HCT116 (cell line): ENCODE measurements at regions not wholly inside any gene's neighbourhood (a gene's known extent, or its start where the extent isn't known, plus 50 kb on each side); places are given as distances from the start of the nearest gene placed in this dataset.

Experiments
- ATAC-seq: fragments of 200-7000 bp; cut with Tn5 transposase; 2 replicates; pipeline ENCODE4 v1.9.1; 2020; ENCODE audit warnings: mild to moderate bottlenecking, moderate library complexity
- BruUV-seq: library from RNA; stranded (reverse); fragments of 400-500 nt; replicated peaks from 2 replicates; lab custom pipeline; 2021; lab: Mats Ljungman, UMichigan
- CTCF ChIA-PET: fragments of 300-600 bp; sonication (Branson Sonifier 250); formaldehyde crosslinking; loops from one replicate; lab custom pipeline; 2021; ENCODE audit warnings: antibody characterized with exemption; lab: Charles Lee
- POLR2A ChIA-PET: fragments of 300-600, 350-600 bp; sonication (Branson Sonifier 250); formaldehyde crosslinking; loops from one replicate; lab custom pipeline; 2021; ENCODE audit warnings: antibody characterized with exemption; lab: Charles Lee
- RAD21 ChIA-PET, 2 experiments: fragments of 300-600 bp; sonication (Branson Sonifier 250); formaldehyde crosslinking; loops; one replicate each; lab custom pipeline; 2023; ENCODE audit warnings: low total read pairs in 2 of 2; ENCODE audit not compliant: uncharacterized antibody in 2 of 2, unreplicated experiment in 2 of 2, low non-redundant PET in 1 of 2; lab: Charles Lee
- DNase-seq: peaks from one replicate; pipeline ENCODE4 v3.0.0-alpha.2; 2010; ENCODE audit warnings: low read depth, low spot score
- H2AFZ ChIP-seq: fragments of 200-600 bp; shearing (Covaris generic), sonication (generic); 2 replicates; pipeline ENCODE4 v1.6.1; 2017; ENCODE audit warnings: low read depth, mixed run types, mixed read lengths, antibody characterized with exemption, low read length; ENCODE audit not compliant: poor library complexity, severe bottlenecking
- H3K27ac ChIP-seq: 2 replicates; pipeline ENCODE4 v1.5.1; 2012; ENCODE audit warnings: low read depth, low read length
- H3K27me3 ChIP-seq: fragments of 200-600 bp; sonication (generic); 2 replicates; pipeline ENCODE4 v1.6.1; 2016; ENCODE audit warnings: mixed run types, low read length, mixed read lengths; ENCODE audit not compliant: insufficient read depth
- H3K36me3 ChIP-seq, 2 experiments: fragments of 200-500 bp in 1 of 2; fragments of 200-600 bp in 1 of 2; sonication (Bioruptor generic) in 1 of 2; sonication (generic) in 1 of 2; 2 replicates each; pipeline versions ENCODE4 v1.5.1 to v1.6.1; 2014 to 2016; ENCODE audit warnings: low read length in 2 of 2, inconsistent platforms in 1 of 2, mixed read lengths in 1 of 2, mixed run types in 1 of 2; ENCODE audit not compliant: insufficient read depth in 2 of 2, control insufficient read depth in 1 of 2
- H3K4me1 ChIP-seq, 2 experiments: fragments of 200-600 bp in 1 of 2; sonication (generic) in 1 of 2; 2 replicates each; pipeline versions ENCODE4 v1.5.1 to v1.6.1; 2012 to 2017; ENCODE audit warnings: low read length in 2 of 2, inconsistent platforms in 1 of 2, mild to moderate bottlenecking in 1 of 2, mixed read lengths in 1 of 2, mixed run types in 1 of 2, moderate library complexity in 1 of 2; ENCODE audit not compliant: insufficient read depth in 2 of 2, control insufficient read depth in 1 of 2
- H3K4me2 ChIP-seq: fragments of 200-600 bp; sonication (generic); 2 replicates; pipeline ENCODE4 v1.6.1; 2017; ENCODE audit warnings: mixed run types, low read length, mixed read lengths
- H3K4me3 ChIP-seq, 2 experiments: fragments of 200-600 bp in 1 of 2; sonication (generic) in 1 of 2; replicated peaks in 1 of 2; 2 replicates each; pipeline ENCODE4 v1.5.1; 2011 to 2016; ENCODE audit warnings: low read length in 2 of 2, control low read depth in 1 of 2, low read depth in 1 of 2, mild to moderate bottlenecking in 1 of 2, mixed read lengths in 1 of 2, mixed run types in 1 of 2
- H3K79me2 ChIP-seq: fragments of 200-600 bp; sonication (generic); 2 replicates; pipeline ENCODE4 v1.6.1; 2017; ENCODE audit warnings: mild to moderate bottlenecking, mixed run types, low read length, moderate library complexity, mixed read lengths; ENCODE audit not compliant: insufficient read depth
- H3K9ac ChIP-seq: fragments of 200-600 bp; sonication (generic); 2 replicates; pipeline ENCODE4 v1.6.1; 2016; ENCODE audit warnings: low read length, mixed read lengths
- H3K9me2 ChIP-seq: fragments of 200-600 bp; sonication (generic), shearing (Covaris generic); 2 replicates; pipeline ENCODE4 v1.6.1; 2017; ENCODE audit warnings: mixed run types, mild to moderate bottlenecking, moderate library complexity; ENCODE audit not compliant: insufficient read depth
- H3K9me3 ChIP-seq, 2 experiments: fragments of 200-500 bp in 1 of 2; fragments of 200-600 bp in 1 of 2; sonication (Bioruptor generic) in 1 of 2; sonication (generic) in 1 of 2; 2 replicates each; pipeline ENCODE4 v1.6.1; 2014 to 2017; ENCODE audit warnings: low read length in 2 of 2, mixed read lengths in 2 of 2, inconsistent platforms in 1 of 2, low read depth in 1 of 2, mild to moderate bottlenecking in 1 of 2, mixed run types in 1 of 2, moderate library complexity in 1 of 2; ENCODE audit not compliant: control insufficient read depth in 1 of 2, insufficient read depth in 1 of 2
- H4K20me1 ChIP-seq: fragments of 200-600 bp; sonication (generic), shearing (Covaris generic); 2 replicates; pipeline ENCODE4 v1.6.1; 2017; ENCODE audit warnings: mixed run types, mild to moderate bottlenecking, moderate library complexity; ENCODE audit not compliant: insufficient read depth
- CBX3 ChIP-seq: IDR thresholded peaks from 2 replicates; pipeline ENCODE4 v1.6.1; 2012; ENCODE audit warnings: low read depth
- CEBPB ChIP-seq: IDR thresholded peaks from 2 replicates; pipeline ENCODE4 v1.6.1; 2012; ENCODE audit warnings: low read depth
- EZH2 ChIP-seq: fragments of 200-600 bp; sonication (generic); IDR thresholded peaks from 2 replicates; pipeline ENCODE4 v1.6.1; 2017; ENCODE audit warnings: antibody characterized with exemption, mixed run types
- EZH2phosphoT487 ChIP-seq: fragments of 200-600 bp; IDR thresholded peaks from 2 replicates; pipeline ENCODE4 v1.6.1; 2018; ENCODE audit warnings: antibody characterized with exemption, borderline replicate concordance
- JUND ChIP-seq: IDR thresholded peaks from 2 replicates; pipeline ENCODE4 v1.6.1; 2012
- POLR2A ChIP-seq: IDR thresholded peaks from 2 replicates; pipeline ENCODE4 v1.7.0; 2011; ENCODE audit warnings: borderline replicate concordance; ENCODE audit not compliant: insufficient read depth, insufficient read length; ENCODE audit errors: extremely low read depth
- POLR2AphosphoS5 ChIP-seq: IDR thresholded peaks from 2 replicates; pipeline ENCODE4 v1.6.1; 2011; ENCODE audit warnings: mild to moderate bottlenecking, low read depth, low read length, moderate library complexity
- RAD21 ChIP-seq: IDR thresholded peaks from 2 replicates; pipeline ENCODE4 v1.6.1; 2012; ENCODE audit warnings: low read depth, mild to moderate bottlenecking
- SIN3A ChIP-seq: IDR thresholded peaks from 2 replicates; pipeline ENCODE4 v1.6.1; 2012; ENCODE audit warnings: low read depth
- SP1 ChIP-seq: IDR thresholded peaks from 2 replicates; pipeline ENCODE4 v1.6.1; 2012; ENCODE audit warnings: low read depth
- SRF ChIP-seq: IDR thresholded peaks from 2 replicates; pipeline ENCODE4 v1.6.1; 2012; ENCODE audit warnings: low read depth
- TCF7L2 ChIP-seq: IDR thresholded peaks from 2 replicates; pipeline ENCODE4 v1.7.0; 2011; ENCODE audit warnings: borderline replicate concordance, inconsistent platforms; ENCODE audit not compliant: insufficient read depth, insufficient read length; ENCODE audit errors: extremely low read depth
- YY1 ChIP-seq: IDR thresholded peaks from 2 replicates; pipeline ENCODE4 v1.6.1; 2011; ENCODE audit warnings: low read length, low read depth, moderate library complexity, mild to moderate bottlenecking; ENCODE audit not compliant: insufficient replicate concordance; ENCODE audit errors: extremely low read depth
- ZFX ChIP-seq: fragments of 450-650 bp; IDR thresholded peaks from 2 replicates; pipeline ENCODE4 v1.6.1; 2017
- ZNF274 ChIP-seq: fragments of 200-500 bp; sonication (Bioruptor generic); IDR thresholded peaks from 2 replicates; pipeline ENCODE4 v1.6.1; 2014; ENCODE audit warnings: mild to moderate bottlenecking, low read depth, low read length, inconsistent platforms
- intact Hi-C: fragments of 100-400 bp; cut with micrococcal nuclease; formaldehyde crosslinking; loops from 2 replicates; pipeline ENCODE4 v1.10.0; 2022
- TF ChIP-seq, protein P1 (sequence below): IDR thresholded peaks from 2 replicates; pipeline ENCODE4 v1.6.1; 2012; ENCODE audit warnings: low read depth
- TF ChIP-seq, protein P2 (sequence below): IDR thresholded peaks from 2 replicates; pipeline ENCODE4 v1.6.1; 2012

DNA sequence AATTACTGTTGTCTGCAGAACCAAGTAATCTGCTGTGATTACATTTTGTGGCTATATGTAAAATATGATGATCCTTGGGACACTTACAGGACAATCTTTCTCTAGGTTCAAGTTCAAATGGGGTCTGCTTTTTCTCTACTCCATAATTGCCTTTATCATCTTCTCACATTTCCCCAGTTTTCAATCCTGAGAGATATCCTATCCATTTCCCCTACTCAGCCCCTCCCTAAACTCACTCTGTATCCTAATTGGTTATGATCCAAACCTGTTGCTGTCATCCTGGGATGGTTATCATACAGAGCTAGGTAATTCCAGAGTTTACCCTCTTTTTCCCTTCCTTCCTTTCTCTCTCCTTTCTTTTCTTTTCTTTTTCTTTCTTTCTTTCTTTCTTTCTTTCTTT is 100.5 kb upstream of the ELAC2 start:
- RAD21 ChIA-PET = no interaction called here
- Histone ChIP-seq H3K9me3 (no peaks in the 10 kb centered on the region), H3K36me3 (no peaks in the 10 kb centered on the region), H2AFZ (no peak overlapping the region), H3K4me3 (no peak overlapping the region), H3K9me2 (no peaks in the 10 kb centered on the region), H3K27ac (no peak overlapping the region), H3K79me2 (no peaks in the 10 kb centered on the region), H4K20me1 (no peaks in the 10 kb centered on the region), H3K9ac (no peak overlapping the region), H3K27me3 (peaks cover 12% of the 10 kb centered on the region), H3K4me2 (no peak overlapping the region), H3K4me1 (no peaks in the 10 kb centered on the region)
- no TSS peak for BruUV-seq
- DNase-seq (no peak), ATAC-seq (no peak)
- intact Hi-C loops = no loop called here
- CTCF ChIA-PET = no interaction called here
- POLR2A ChIA-PET = no interaction called here
- TF ChIP-seq EZH2 = no peak
- no peak for TF ChIP-seq JUND

- RAD21 ChIA-PET = no interaction called here
- BruUV-seq = no TSS peak
Observed at GRCh38 chr17:13117616-13118015, 99.8 kb upstream of the ELAC2 start.

More at GRCh38 chr17:13117616-13118015, 99.8 kb upstream of the ELAC2 start:
- H3K36me3 ChIP-seq = no peaks in the 10 kb centered on the region
- no peak overlapping the region for H2AFZ ChIP-seq
- ChIA-PET CTCF (no interaction called here), POLR2A (no interaction called here)
- no peak overlapping the region for H3K4me3 ChIP-seq
- no peaks in the 10 kb centered on the region for H3K4me1 ChIP-seq
- H4K20me1 ChIP-seq = no peaks in the 10 kb centered on the region
- no peak for TF ChIP-seq POLR2A
- TF ChIP-seq ZFX = no peak
- TF ChIP-seq RAD21 = no peak
- no peak for TF ChIP-seq YY1
- TF ChIP-seq SIN3A = no peak
- no peak for TF ChIP-seq EZH2
- TF ChIP-seq, protein P1, sequence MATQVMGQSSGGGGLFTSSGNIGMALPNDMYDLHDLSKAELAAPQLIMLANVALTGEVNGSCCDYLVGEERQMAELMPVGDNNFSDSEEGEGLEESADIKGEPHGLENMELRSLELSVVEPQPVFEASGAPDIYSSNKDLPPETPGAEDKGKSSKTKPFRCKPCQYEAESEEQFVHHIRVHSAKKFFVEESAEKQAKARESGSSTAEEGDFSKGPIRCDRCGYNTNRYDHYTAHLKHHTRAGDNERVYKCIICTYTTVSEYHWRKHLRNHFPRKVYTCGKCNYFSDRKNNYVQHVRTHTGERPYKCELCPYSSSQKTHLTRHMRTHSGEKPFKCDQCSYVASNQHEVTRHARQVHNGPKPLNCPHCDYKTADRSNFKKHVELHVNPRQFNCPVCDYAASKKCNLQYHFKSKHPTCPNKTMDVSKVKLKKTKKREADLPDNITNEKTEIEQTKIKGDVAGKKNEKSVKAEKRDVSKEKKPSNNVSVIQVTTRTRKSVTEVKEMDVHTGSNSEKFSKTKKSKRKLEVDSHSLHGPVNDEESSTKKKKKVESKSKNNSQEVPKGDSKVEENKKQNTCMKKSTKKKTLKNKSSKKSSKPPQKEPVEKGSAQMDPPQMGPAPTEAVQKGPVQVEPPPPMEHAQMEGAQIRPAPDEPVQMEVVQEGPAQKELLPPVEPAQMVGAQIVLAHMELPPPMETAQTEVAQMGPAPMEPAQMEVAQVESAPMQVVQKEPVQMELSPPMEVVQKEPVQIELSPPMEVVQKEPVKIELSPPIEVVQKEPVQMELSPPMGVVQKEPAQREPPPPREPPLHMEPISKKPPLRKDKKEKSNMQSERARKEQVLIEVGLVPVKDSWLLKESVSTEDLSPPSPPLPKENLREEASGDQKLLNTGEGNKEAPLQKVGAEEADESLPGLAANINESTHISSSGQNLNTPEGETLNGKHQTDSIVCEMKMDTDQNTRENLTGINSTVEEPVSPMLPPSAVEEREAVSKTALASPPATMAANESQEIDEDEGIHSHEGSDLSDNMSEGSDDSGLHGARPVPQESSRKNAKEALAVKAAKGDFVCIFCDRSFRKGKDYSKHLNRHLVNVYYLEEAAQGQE = no peak
- no peak for TF ChIP-seq SP1
- no peak for TF ChIP-seq CBX3
- no peak for TF ChIP-seq TCF7L2
- TF ChIP-seq POLR2AphosphoS5 = no peak
- no peak for TF ChIP-seq SRF
- no peak for TF ChIP-seq ZNF274
- no peak for TF ChIP-seq EZH2phosphoT487
- TF ChIP-seq, protein P2, sequence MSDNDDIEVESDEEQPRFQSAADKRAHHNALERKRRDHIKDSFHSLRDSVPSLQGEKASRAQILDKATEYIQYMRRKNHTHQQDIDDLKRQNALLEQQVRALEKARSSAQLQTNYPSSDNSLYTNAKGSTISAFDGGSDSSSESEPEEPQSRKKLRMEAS = no peak
- no peak for TF ChIP-seq CEBPB
- DNase-seq (no peak), ATAC-seq (no peak)
- peaks cover 19% of the 10 kb centered on the region for H3K27me3 ChIP-seq
- no peak overlapping the region for H3K4me2 ChIP-seq
- intact Hi-C loops = no loop called here
- H3K27ac ChIP-seq = no peak overlapping the region
- no peaks in the 10 kb centered on the region for H3K79me2 ChIP-seq
- H3K9me2 ChIP-seq = no peaks in the 10 kb centered on the region
- H3K9me3 ChIP-seq = no peaks in the 10 kb centered on the region
- no peak overlapping the region for H3K9ac ChIP-seq
